HEK293 (cell line): ENCODE measurements at regions not wholly inside any gene's neighbourhood (a gene's known extent, or its start where the extent isn't known, plus 50 kb on each side); places are given as distances from the start of the nearest gene placed in this dataset.

Experiments
- KLF8 ChIP-seq: fragments of 450-650 bp; formaldehyde crosslinking; IDR thresholded peaks from 2 replicates; pipeline ENCODE4 v1.5.1; 2016; ENCODE audit warnings: missing biosample characterization, missing genetic modification characterization
- YY1 ChIP-seq: fragments of 450-650 bp; formaldehyde crosslinking; IDR thresholded peaks from 2 replicates; pipeline ENCODE4 v1.5.1; 2018; ENCODE audit warnings: missing biosample characterization, missing genetic modification characterization
- ZFP41 ChIP-seq: fragments of 450-650 bp; formaldehyde crosslinking; IDR thresholded peaks from 2 replicates; pipeline ENCODE4 v1.5.1; 2016; ENCODE audit warnings: missing biosample characterization, missing genetic modification characterization, borderline replicate concordance
- ZNF510 ChIP-seq: fragments of 450-650 bp; formaldehyde crosslinking; IDR thresholded peaks from 2 replicates; pipeline ENCODE4 v1.5.1; 2018; ENCODE audit warnings: mild to moderate bottlenecking, missing genetic modification characterization, missing biosample characterization; ENCODE audit not compliant: insufficient replicate concordance
- ZNF549 ChIP-seq: fragments of 450-650 bp; IDR thresholded peaks from 2 replicates; pipeline ENCODE4 v1.5.1; 2018; ENCODE audit warnings: missing biosample characterization, missing genetic modification characterization, mild to moderate bottlenecking, inconsistent platforms, moderate library complexity
- ZNF768 ChIP-seq: fragments of 450-650 bp; formaldehyde crosslinking; IDR thresholded peaks from 2 replicates; pipeline ENCODE4 v1.5.1; 2018; ENCODE audit warnings: missing biosample characterization, mild to moderate bottlenecking, missing genetic modification characterization
- ZNF792 ChIP-seq: fragments of 450-650 bp; formaldehyde crosslinking; IDR thresholded peaks from 2 replicates; pipeline ENCODE4 v1.5.1; 2016; ENCODE audit warnings: missing biosample characterization, missing genetic modification characterization
- TF ChIP-seq, protein P1 (sequence below): fragments of 450-650 bp; formaldehyde crosslinking; IDR thresholded peaks from 2 replicates; pipeline ENCODE4 v1.5.1; 2016; ENCODE audit warnings: missing biosample characterization, missing genetic modification characterization
- TF ChIP-seq, protein P2 (sequence below): fragments of 450-650 bp; formaldehyde crosslinking; conservative IDR thresholded peaks from 2 replicates; pipeline ENCODE4 v1.5.1; 2016; ENCODE audit warnings: low read depth, missing biosample characterization, missing genetic modification characterization

DNA sequence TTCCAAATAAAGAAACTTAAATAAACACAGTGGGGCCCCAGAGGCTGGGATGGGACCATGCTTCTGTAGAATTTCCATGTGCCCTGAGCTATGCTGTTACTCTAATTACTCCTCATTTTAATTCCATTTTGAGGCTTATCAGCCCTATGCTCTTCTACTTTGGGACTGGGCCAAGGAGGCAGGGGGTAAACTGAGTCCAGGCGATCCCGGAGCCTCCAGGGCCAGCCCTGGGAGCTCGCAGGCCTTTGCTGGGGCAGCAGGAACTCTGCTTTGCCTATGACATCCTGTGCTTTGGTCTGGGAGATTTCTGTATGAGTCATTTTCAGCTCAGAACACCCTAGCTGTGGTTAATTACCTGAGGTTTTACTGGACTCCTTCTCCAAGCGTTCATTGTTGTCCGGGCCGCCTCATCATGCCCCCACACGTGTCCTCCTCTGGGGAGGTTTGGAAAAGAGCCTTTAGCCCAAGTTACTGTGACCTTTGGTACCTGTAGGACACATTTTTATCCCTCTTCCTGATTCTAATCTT lies 95.7 kb downstream of the RHOU start:
- TF ChIP-seq ZNF549 (tag by site-specific recombination) (no peak), ZFP41 (tag by site-specific recombination) (no peak), ZNF510 (tag by site-specific recombination) (no peak), ZNF768 (tag by site-specific recombination) (no peak), KLF8 (tag by site-specific recombination) (no peak), YY1 (tag by site-specific recombination) (no peak), ZNF792 (tag by site-specific recombination) (no peak)
- TF ChIP-seq, protein P1, sequence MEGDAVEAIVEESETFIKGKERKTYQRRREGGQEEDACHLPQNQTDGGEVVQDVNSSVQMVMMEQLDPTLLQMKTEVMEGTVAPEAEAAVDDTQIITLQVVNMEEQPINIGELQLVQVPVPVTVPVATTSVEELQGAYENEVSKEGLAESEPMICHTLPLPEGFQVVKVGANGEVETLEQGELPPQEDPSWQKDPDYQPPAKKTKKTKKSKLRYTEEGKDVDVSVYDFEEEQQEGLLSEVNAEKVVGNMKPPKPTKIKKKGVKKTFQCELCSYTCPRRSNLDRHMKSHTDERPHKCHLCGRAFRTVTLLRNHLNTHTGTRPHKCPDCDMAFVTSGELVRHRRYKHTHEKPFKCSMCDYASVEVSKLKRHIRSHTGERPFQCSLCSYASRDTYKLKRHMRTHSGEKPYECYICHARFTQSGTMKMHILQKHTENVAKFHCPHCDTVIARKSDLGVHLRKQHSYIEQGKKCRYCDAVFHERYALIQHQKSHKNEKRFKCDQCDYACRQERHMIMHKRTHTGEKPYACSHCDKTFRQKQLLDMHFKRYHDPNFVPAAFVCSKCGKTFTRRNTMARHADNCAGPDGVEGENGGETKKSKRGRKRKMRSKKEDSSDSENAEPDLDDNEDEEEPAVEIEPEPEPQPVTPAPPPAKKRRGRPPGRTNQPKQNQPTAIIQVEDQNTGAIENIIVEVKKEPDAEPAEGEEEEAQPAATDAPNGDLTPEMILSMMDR (tag by site-specific recombination), result no peak
- TF ChIP-seq, protein P2, sequence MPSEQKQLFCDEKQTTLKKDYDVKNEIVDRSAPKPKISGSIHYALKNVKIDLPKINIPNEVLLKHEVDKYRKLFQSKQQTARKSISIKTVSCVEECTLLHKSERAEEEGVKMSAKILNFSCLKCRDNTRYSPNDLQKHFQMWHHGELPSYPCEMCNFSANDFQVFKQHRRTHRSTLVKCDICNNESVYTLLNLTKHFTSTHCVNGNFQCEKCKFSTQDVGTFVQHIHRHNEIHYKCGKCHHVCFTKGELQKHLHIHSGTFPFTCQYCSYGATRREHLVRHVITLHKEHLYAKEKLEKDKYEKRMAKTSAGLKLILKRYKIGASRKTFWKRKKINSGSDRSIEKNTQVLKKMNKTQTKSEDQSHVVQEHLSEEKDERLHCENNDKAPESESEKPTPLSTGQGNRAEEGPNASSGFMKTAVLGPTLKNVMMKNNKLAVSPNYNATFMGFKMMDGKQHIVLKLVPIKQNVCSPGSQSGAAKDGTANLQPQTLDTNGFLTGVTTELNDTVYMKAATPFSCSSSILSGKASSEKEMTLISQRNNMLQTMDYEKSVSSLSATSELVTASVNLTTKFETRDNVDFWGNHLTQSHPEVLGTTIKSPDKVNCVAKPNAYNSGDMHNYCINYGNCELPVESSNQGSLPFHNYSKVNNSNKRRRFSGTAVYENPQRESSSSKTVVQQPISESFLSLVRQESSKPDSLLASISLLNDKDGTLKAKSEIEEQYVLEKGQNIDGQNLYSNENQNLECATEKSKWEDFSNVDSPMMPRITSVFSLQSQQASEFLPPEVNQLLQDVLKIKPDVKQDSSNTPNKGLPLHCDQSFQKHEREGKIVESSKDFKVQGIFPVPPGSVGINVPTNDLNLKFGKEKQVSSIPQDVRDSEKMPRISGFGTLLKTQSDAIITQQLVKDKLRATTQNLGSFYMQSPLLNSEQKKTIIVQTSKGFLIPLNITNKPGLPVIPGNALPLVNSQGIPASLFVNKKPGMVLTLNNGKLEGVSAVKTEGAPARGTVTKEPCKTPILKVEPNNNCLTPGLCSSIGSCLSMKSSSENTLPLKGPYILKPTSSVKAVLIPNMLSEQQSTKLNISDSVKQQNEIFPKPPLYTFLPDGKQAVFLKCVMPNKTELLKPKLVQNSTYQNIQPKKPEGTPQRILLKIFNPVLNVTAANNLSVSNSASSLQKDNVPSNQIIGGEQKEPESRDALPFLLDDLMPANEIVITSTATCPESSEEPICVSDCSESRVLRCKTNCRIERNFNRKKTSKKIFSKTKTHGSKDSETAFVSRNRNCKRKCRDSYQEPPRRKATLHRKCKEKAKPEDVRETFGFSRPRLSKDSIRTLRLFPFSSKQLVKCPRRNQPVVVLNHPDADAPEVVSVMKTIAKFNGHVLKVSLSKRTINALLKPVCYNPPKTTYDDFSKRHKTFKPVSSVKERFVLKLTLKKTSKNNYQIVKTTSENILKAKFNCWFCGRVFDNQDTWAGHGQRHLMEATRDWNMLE (tag by site-specific recombination), result peak; percentile 21; the same call in 1 of the 2 replicates
